ENCODE measurements at regions not wholly inside any gene's neighbourhood (a gene's known extent, or its start where the extent isn't known, plus 50 kb on each side); places are given as distances from the start of the nearest gene placed in this dataset.
A peak's percentile ranks its signal among the peaks of the same experiment; 100 is the strongest.

GRCh38 chr14:31986405-31986804, 90.7 kb upstream of the ARHGAP5 start:
- intact Hi-C loops (cut with DNase I) = no loop called here
- DNase-seq (ENCODE audit: missing footprints) (no peak), ATAC-seq (no peak)

- no peak for ATAC-seq
- intact Hi-C loops (cut with DNase I) = no loop called here
- DNase-seq (ENCODE audit: missing footprints) = no peak
These were observed 89.4 kb upstream of the ARHGAP5 start for GRCh38 chr14:31987721-31988120.

- intact Hi-C loops (cut with DNase I) = no loop called here
- no peak for DNase-seq (ENCODE audit: missing footprints)
- ATAC-seq = peak; percentile 54
These were observed 88.9 kb upstream of the ARHGAP5 start for GRCh38 chr14:31988244-31988643.

- ATAC-seq (no peak), DNase-seq (ENCODE audit: missing footprints) (no peak)
- intact Hi-C loops (cut with DNase I) = no loop called here
These were observed 86.8 kb upstream of the ARHGAP5 start for GRCh38 chr14:31990183-31990857.

- ATAC-seq (no peak), DNase-seq (ENCODE audit: missing footprints) (no peak)
- intact Hi-C loops (cut with DNase I) = no loop called here
These were observed 86.1 kb upstream of the ARHGAP5 start for GRCh38 chr14:31990926-31991572.

GRCh38 chr14:31992011-31992447, 85.1 kb upstream of the ARHGAP5 start:
- intact Hi-C loops (cut with DNase I) = no loop called here
- ATAC-seq = no peak
- no peak for DNase-seq (ENCODE audit: missing footprints)

- intact Hi-C loops (cut with DNase I) = no loop called here
- DNase-seq (ENCODE audit: missing footprints) (no peak), ATAC-seq (peak; percentile 45)
These were observed 83.6 kb upstream of the ARHGAP5 start for GRCh38 chr14:31993521-31993951.

- no peak for ATAC-seq
- intact Hi-C loops (cut with DNase I) = no loop called here
- DNase-seq (ENCODE audit: missing footprints) = no peak
These were observed 82.6 kb upstream of the ARHGAP5 start for GRCh38 chr14:31994391-31995033.

GRCh38 chr14:32003585-32003984, 73.5 kb upstream of the ARHGAP5 start:
- intact Hi-C loops (cut with DNase I) = no loop called here
- DNase-seq (ENCODE audit: missing footprints) (no peak), ATAC-seq (no peak)

GRCh38 chr14:32004300-32004699, 72.8 kb upstream of the ARHGAP5 start:
- ATAC-seq (no peak), DNase-seq (ENCODE audit: missing footprints) (no peak)
- intact Hi-C loops (cut with DNase I) = no loop called here

- ATAC-seq (no peak), DNase-seq (ENCODE audit: missing footprints) (no peak)
- intact Hi-C loops (cut with DNase I) = no loop called here
These were observed 71.5 kb upstream of the ARHGAP5 start for GRCh38 chr14:32005628-32006027.

- ATAC-seq (no peak), DNase-seq (ENCODE audit: missing footprints) (no peak)
- intact Hi-C loops (cut with DNase I) = no loop called here
These were observed 70.6 kb upstream of the ARHGAP5 start for GRCh38 chr14:32006263-32007110.

- peak; percentile 41 for ATAC-seq
- no peak for DNase-seq (ENCODE audit: missing footprints)
- intact Hi-C loops (cut with DNase I) = no loop called here
These were observed 69.2 kb upstream of the ARHGAP5 start for GRCh38 chr14:32007755-32008362.

- intact Hi-C loops (cut with DNase I) = no loop called here
- DNase-seq (ENCODE audit: missing footprints) (no peak), ATAC-seq (no peak)
These were observed 68.4 kb upstream of the ARHGAP5 start for GRCh38 chr14:32008602-32009193.

GRCh38 chr14:32009221-32009975, 67.7 kb upstream of the ARHGAP5 start:
- no peak for ATAC-seq
- no peak for DNase-seq (ENCODE audit: missing footprints)
- intact Hi-C loops (cut with DNase I) = no loop called here

GRCh38 chr14:32009976-32010581, 67.0 kb upstream of the ARHGAP5 start:
- intact Hi-C loops (cut with DNase I) = no loop called here
- DNase-seq (ENCODE audit: missing footprints) (no peak), ATAC-seq (no peak)

- ATAC-seq = no peak
- intact Hi-C loops (cut with DNase I) = no loop called here
- no peak for DNase-seq (ENCODE audit: missing footprints)
These were observed 66.4 kb upstream of the ARHGAP5 start for GRCh38 chr14:32010604-32011125.

All from Right ventricle myocardium inferior (tissue), 1 donor.